ENCODE measurements at regions not wholly inside any gene's neighbourhood (a gene's known extent, or its start where the extent isn't known, plus 50 kb on each side); places are given as distances from the start of the nearest gene placed in this dataset.
A peak's percentile ranks its signal among the peaks of the same experiment; 100 is the strongest.

DNA sequence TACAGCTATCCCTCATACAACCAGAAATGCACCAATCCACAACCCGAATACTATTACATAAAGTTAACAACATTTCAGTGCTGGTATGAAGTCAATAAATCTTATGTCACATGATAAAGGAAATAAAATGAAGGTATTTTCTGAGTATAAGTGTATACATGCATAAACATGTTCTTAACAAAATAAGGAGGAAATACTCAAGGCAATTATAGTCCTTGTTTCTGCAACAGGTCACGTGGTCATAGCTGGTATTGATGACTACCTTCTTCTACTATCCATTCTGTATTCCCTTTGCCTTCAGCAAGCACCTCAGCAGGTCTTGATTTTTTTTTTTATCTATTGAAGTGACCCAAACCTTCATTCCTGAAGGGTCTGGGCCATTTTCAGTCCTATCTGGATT is 675.6 kb downstream of the RPL10L start:
- Histone ChIP-seq H3K4me3 (replicated peaks in 1 of 3; ENCODE audit: low read depth in 2 of 3, low read length in 3 of 3) (no peak overlapping the region), H2AFZ (ENCODE audit: insufficient read depth, low read depth, low read length, poor library complexity, severe bottlenecking) (no peak overlapping the region), H3K79me2 (ENCODE audit: insufficient read depth, low read length) (no peaks in the 10 kb centered on the region), H3K4me2 (replicated peaks; ENCODE audit: extremely low read depth, low read length, poor library complexity, severe bottlenecking) (no peak overlapping the region), H3K27ac (ENCODE audit: low read depth in 1 of 2, low read length in 2 of 2) (no peak overlapping the region), H4K20me1 (ENCODE audit: insufficient read depth, low read length) (no peaks in the 10 kb centered on the region), H3K9me3 (replicated peaks in 1 of 2; ENCODE audit: control insufficient read depth in 1 of 2, insufficient read depth in 1 of 2, low read length in 2 of 2) (peaks cover 7 to 11% of the 10 kb centered on the region in 2 donors), H3K4me1 (ENCODE audit: control insufficient read depth in 1 of 2, insufficient read depth in 2 of 2, low read length in 2 of 2) (no peaks in the 10 kb centered on the region), H3K9ac (ENCODE audit: insufficient read depth, low read length, poor library complexity, severe bottlenecking) (no peak overlapping the region), H3K36me3 (replicated peaks in 1 of 2; ENCODE audit: control insufficient read depth in 1 of 2, insufficient read depth in 2 of 2, low read length in 2 of 2) (no peaks in the 10 kb centered on the region), H3K27me3 (ENCODE audit: control insufficient read depth in 2 of 2, insufficient read depth in 2 of 2, low read length in 2 of 2) (no peaks in the 10 kb centered on the region)
- Mint-ChIP-seq H3K9me3 (peaks cover 0 to 18% (median 4%) of the 10 kb centered on the region in 7 donors), H3K27ac (peak overlapping the region in 1 of 7 donors; percentile 37), H3K4me3 (no peak overlapping the region), H3K36me3 (no peaks in the 10 kb centered on the region), H3K27me3 (ENCODE audit: low read depth in 3 of 3) (no peaks in the 10 kb centered on the region), H3K4me1 (no peaks in the 10 kb centered on the region)
- intact Hi-C loops (cut with micrococcal nuclease): no loop called here
- no CpG with 5 or more reads among the region's 2 CpGs for WGBS (ENCODE audit: insufficient coverage)
- no peak for DNase-seq
- TF ChIP-seq, protein P1, sequence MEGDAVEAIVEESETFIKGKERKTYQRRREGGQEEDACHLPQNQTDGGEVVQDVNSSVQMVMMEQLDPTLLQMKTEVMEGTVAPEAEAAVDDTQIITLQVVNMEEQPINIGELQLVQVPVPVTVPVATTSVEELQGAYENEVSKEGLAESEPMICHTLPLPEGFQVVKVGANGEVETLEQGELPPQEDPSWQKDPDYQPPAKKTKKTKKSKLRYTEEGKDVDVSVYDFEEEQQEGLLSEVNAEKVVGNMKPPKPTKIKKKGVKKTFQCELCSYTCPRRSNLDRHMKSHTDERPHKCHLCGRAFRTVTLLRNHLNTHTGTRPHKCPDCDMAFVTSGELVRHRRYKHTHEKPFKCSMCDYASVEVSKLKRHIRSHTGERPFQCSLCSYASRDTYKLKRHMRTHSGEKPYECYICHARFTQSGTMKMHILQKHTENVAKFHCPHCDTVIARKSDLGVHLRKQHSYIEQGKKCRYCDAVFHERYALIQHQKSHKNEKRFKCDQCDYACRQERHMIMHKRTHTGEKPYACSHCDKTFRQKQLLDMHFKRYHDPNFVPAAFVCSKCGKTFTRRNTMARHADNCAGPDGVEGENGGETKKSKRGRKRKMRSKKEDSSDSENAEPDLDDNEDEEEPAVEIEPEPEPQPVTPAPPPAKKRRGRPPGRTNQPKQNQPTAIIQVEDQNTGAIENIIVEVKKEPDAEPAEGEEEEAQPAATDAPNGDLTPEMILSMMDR (IDR thresholded peaks at IDR 0.05): no peak

DNA sequence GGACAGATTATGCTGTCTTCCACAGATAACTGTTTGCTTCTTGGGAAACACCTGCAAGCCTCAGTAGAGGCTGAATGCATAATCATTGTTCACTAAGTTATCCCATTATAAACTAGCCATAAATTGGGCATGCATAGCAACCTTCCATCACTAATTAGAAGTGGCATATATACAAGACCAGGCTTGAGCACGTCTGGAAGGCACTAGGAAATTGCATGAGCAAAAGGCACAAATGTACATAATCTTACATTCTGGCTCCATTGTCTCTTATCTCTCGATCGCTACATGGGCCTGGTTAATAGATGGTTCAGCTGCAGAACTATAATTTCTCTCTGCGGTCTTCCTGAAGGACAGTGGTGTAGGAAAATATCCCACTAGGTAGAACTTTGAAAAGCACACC is 679.2 kb downstream of the RPL10L start:
- Histone ChIP-seq H3K4me3 (replicated peaks in 1 of 3; ENCODE audit: low read depth in 2 of 3, low read length in 3 of 3) (no peak overlapping the region), H3K9ac (ENCODE audit: insufficient read depth, low read length, poor library complexity, severe bottlenecking) (no peak overlapping the region), H3K4me1 (ENCODE audit: control insufficient read depth in 1 of 2, insufficient read depth in 2 of 2, low read length in 2 of 2) (no peaks in the 10 kb centered on the region), H3K4me2 (replicated peaks; ENCODE audit: extremely low read depth, low read length, poor library complexity, severe bottlenecking) (no peak overlapping the region), H3K27me3 (ENCODE audit: control insufficient read depth in 2 of 2, insufficient read depth in 2 of 2, low read length in 2 of 2) (no peaks in the 10 kb centered on the region), H4K20me1 (ENCODE audit: insufficient read depth, low read length) (no peaks in the 10 kb centered on the region), H3K36me3 (replicated peaks in 1 of 2; ENCODE audit: control insufficient read depth in 1 of 2, insufficient read depth in 2 of 2, low read length in 2 of 2) (no peaks in the 10 kb centered on the region), H3K79me2 (ENCODE audit: insufficient read depth, low read length) (no peaks in the 10 kb centered on the region), H3K9me3 (replicated peaks in 1 of 2; ENCODE audit: control insufficient read depth in 1 of 2, insufficient read depth in 1 of 2, low read length in 2 of 2) (peaks cover 0 to 12% of the 10 kb centered on the region in 2 donors), H3K27ac (ENCODE audit: low read depth in 1 of 2, low read length in 2 of 2) (no peak overlapping the region), H2AFZ (ENCODE audit: insufficient read depth, low read depth, low read length, poor library complexity, severe bottlenecking) (no peak overlapping the region)
- Mint-ChIP-seq H3K27ac (no peak overlapping the region), H3K9me3 (peaks cover 0 to 7% (median 0%) of the 10 kb centered on the region in 7 donors), H3K36me3 (no peaks in the 10 kb centered on the region), H3K4me1 (no peaks in the 10 kb centered on the region), H3K4me3 (no peak overlapping the region), H3K27me3 (ENCODE audit: low read depth in 3 of 3) (no peaks in the 10 kb centered on the region)
- DNase-seq: no peak
- 60% methylated on average over 1 of the region's 4 CpGs for WGBS (ENCODE audit: insufficient coverage)
- intact Hi-C loops (cut with micrococcal nuclease): no loop called here
- TF ChIP-seq, protein P1 (IDR thresholded peaks at IDR 0.05): no peak

All from CD14-positive monocyte (primary cell).